Skin epidermis (tissue), 12 donors: ENCODE measurements at regions not wholly inside any gene's neighbourhood (a gene's known extent, or its start where the extent isn't known, plus 50 kb on each side); places are given as distances from the start of the nearest gene placed in this dataset.

Source experiments
- H3K27ac ChIP-seq, 21 experiments: fragments of 200-600 bp; sonication (generic) in 11 of 21; one replicate each; pipeline ENCODE4 v1.5.0; 2020; ENCODE audit warnings: mild to moderate bottlenecking in 3 of 21, inconsistent platforms in 2 of 21, moderate library complexity in 2 of 21
- H3K4me3 ChIP-seq, 7 experiments: fragments of 200-600 bp; sonication (generic) in 2 of 7; one replicate each; pipeline ENCODE4 v1.5.0; 2020; ENCODE audit warnings: inconsistent platforms in 2 of 7, mild to moderate bottlenecking in 2 of 7, moderate library complexity in 1 of 7

DNA sequence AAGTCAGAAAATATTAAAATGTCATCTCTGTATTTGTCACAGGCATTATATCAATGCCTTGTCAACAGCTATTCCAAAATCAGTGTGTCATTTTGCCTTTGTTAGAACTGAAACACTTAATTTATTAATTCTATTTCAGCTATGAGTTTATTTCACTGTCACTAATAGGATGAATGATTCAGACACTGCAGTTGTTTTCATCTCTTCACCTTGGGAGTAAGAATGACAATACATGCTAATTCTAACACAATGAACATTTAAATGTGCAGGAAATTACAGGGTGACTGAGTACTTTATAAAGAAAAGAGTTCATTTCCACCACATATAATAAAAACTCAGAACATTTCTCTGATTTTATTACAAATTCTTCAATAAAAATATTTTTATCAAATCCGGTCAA, 109.7 kb downstream of the P2RY1 start:
- Histone ChIP-seq H3K4me3 (no peak overlapping the region), H3K27ac (peak overlapping the region in 2 of 21 experiments; percentile 6 to 14)

DNA sequence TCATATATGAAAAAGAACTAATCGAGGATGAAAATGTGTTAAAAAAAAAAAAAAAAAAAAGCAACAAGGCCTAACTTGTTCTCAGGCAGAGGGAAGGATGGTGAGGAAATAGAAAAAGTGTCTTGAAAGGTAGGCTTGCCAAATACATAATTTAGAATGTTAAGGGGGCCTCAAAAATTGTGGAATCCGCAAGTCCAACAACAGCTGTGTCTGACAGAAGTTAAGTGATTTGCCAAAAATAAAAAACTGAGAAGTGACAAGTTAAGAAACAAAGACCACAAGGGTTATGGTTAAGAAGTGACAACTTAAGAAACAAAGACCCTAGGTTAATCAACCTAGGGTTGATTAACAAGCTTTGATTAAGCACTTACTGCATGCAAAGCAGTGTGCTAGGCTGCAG, 110.6 kb downstream of the P2RY1 start:
- Histone ChIP-seq H3K27ac (no peak overlapping the region), H3K4me3 (no peak overlapping the region)

DNA sequence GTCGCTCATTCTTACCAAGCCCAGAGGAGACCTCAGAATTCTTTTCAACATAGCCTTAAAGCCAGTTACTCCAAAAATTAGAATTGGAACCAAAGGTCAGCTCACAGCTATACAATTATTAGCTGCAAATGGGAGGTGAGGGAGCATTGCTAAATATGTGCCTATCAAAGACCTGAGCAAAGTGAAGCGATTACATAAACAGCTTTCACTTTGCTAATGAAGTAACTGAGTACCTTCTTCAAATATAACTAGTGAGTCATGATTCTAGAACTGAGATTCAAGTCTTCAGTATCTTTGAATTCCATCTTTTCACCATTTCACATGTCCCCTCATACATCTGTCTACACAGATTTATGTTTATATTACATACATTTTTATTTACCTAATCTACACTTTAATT, 122.6 kb downstream of the P2RY1 start:
- H3K4me3 ChIP-seq, result no peak overlapping the region

GRCh38 chr3:152959307-152959706, 124.4 kb downstream of the P2RY1 start:
- H3K27ac ChIP-seq, result no peak overlapping the region
- H3K4me3 ChIP-seq, result no peak overlapping the region

More for the DNA sequence above, 122.6 kb downstream of the P2RY1 start:
- H3K27ac ChIP-seq, result no peak overlapping the region

DNA sequence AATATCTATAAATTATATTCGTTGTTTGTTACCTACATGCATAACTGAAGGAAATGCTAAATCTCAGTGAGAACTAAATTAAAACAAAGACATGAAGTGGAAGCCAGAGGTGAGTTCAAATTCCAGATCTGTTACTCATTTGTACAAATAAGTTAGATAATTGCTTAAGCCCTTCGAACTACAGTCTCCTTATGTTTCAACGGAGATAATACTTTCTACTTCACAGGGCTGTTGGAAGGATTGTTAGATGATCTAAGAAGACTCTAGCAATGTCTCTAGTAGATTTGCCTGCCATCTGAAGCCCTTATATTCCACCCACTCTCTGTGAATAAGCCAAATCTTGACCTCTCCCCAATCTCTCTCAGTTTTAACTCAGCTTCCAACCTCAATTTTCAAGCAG, 125.8 kb downstream of the P2RY1 start:
- peak overlapping the region in 1 of 21 experiments; percentile 13 for H3K27ac ChIP-seq
- no peak overlapping the region for H3K4me3 ChIP-seq

- Histone ChIP-seq H3K4me3 (no peak overlapping the region), H3K27ac (no peak overlapping the region)
These were observed 126.4 kb downstream of the P2RY1 start for GRCh38 chr3:152961323-152961722.

GRCh38 chr3:152964911-152965609, 130.1 kb downstream of the P2RY1 start:
- Histone ChIP-seq H3K27ac (no peak overlapping the region), H3K4me3 (no peak overlapping the region)

DNA sequence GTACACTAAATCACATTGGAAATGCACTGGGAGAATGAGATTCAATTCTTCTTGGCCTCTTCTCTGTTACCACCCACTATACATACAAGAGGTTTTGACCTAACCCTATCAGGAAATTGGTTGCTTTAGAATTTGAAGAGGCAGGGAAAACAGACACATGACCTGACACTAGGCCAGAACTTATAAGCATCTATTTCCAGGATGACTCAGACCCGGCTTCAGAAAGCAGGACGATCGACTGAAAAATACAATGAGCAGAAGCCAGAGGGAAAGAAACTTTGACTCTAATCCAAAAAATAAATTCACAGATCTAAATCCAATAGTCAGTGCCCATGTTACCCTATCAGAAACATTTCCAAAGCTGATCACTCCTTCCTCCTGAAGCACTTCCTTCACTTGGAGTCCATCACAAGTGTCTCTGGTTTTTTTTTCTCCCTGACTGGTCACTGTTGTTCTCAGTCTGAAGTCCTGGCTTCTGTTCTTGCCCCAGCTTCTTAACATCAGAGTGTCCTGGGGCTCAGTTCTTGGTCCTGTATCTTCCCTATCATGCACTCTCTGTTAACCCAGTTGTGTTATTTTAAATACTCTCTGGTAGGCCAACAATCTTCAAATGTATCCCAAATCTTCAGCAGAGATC, 133.6 kb downstream of the P2RY1 start:
- H3K4me3 ChIP-seq, result no peak overlapping the region
- H3K27ac ChIP-seq, result peak overlapping the region in 1 of 21 experiments; percentile 1

DNA sequence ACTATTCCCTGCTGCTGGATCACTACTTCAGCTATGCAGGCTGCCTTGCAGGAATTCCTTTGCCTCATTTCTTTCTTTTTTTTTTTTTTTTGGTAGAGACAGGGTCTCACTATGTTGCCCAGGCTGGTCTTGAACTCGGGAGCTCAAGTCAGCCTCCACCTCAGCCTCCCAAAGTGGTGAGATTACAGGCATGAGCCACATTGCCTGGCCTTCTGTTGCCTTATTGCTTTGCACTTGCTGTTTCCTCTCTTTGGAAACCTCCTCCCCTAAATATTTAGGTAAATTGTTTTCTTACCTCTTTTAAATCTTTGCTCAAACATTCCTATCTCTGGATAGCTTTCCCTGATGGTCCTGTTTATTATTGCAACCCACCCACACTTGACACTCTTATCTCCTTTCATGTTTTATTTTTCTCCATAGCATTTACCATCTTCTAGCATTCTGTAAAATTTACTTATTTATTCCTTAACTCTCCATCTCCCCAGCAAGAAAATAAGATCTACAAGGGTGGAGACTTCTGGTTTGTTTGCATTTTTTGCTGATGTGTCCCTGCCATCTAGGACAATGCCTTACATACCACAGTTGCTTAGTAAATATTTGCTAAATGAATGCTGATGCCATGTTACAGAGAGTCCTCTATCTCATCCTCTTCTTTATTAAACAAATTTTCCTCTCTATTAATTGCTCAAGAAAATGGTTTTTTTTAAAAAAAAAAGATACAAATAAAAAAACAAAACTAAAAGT, 134.8 kb downstream of the P2RY1 start:
- H3K4me3 ChIP-seq, result no peak overlapping the region
- no peak overlapping the region for H3K27ac ChIP-seq

- Histone ChIP-seq H3K4me3 (no peak overlapping the region), H3K27ac (no peak overlapping the region)
These were observed 135.9 kb downstream of the P2RY1 start for GRCh38 chr3:152970851-152971250.

GRCh38 chr3:152971880-152972279, 136.9 kb downstream of the P2RY1 start:
- no peak overlapping the region for H3K4me3 ChIP-seq
- H3K27ac ChIP-seq, result no peak overlapping the region

DNA sequence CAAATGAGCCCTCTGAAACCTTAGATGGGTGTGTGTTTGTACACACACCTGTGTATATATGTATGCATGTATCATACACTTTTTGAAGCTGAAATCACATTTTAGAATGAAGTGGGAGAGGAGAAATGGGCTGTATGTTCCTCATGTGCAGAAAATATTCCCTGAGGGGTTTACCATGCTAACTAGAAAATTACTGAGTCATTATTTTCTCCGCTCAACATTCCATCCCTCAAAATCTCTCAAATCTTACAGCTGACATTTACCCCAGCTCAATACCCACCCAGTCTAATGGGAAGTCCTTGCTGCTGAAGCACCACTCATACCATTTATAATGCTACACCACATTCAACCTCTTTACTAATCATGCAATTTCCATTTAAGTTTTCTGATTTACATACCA, 138.6 kb downstream of the P2RY1 start:
- Histone ChIP-seq H3K27ac (no peak overlapping the region), H3K4me3 (no peak overlapping the region)

DNA sequence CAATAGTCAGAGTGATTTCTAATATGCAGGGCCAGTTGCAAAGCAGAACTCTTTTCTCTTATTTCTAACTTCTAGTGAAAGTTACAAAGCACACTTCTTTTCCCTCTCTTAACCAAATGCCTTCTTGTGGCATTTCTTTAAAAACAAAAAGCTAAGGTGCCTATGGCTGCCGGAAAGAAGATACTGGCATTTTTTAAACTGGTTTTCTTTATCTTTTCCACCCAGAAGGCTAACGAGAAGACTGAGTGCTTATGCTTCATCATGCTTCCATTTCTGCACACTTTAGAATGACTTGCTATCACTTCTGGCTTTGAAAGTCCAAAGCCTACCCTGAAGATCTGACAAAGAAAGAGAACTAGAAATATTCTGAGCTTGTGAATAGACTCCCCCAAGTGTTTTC, 141.3 kb downstream of the P2RY1 start:
- H3K4me3 ChIP-seq, result no peak overlapping the region
- no peak overlapping the region for H3K27ac ChIP-seq

DNA sequence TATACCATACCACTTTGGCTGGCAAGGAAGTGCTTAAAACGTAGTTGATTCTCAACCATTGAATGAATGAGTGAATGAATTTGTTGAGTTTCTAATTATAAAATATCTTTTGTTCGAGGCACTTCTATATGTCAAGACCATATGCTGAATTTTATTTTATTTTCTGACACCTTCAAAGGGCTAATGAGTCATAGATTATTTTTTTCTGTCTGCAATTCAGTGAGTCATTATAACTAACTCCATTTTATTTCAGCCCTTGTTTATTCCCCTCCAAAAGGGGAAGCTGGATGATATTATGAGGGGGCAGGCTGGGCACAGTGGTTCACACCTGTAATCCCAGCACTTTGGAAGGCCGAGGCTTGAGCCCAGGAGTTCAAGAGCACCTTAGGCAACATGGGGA, 142.4 kb downstream of the P2RY1 start:
- Histone ChIP-seq H3K27ac (no peak overlapping the region), H3K4me3 (no peak overlapping the region)

DNA sequence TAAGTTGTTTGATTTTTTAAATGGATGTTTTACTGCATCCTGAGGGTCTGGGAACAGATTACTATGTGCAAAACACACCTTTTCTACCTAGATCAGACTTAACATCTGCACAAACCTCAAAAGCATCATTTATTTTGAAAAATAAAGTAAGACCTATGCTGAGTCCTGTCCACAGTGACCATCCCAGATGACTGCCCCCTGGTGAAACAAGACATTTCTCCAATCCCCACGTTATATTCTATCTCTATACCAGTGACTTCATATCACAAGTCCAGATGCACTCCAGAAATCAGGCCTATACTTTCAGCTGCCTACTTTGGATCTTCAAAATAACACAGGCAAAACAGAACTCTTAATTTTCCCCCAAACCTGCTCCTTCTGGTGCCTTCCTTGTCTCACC, 143.2 kb downstream of the P2RY1 start:
- Histone ChIP-seq H3K27ac (no peak overlapping the region), H3K4me3 (no peak overlapping the region)

DNA sequence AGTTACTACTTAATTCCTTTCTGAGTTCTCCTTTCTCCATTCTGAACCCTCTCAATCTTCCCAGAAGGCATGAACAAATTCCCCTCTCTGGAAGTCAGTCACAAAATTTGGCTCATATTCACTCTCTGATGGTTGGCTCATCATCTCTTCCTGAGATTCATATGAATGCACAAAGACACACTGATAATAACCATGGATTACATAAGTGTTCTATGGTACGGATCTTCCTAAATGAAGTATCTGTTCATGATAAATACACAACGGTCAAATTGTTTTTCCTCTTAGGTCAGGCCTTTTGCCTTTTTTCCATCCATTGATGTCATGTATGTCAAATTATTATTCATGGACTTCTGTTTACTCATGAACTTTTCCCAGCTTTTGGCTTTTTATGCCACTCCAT, 162.6 kb downstream of the P2RY1 start:
- Histone ChIP-seq H3K4me3 (no peak overlapping the region), H3K27ac (peak overlapping the region in 1 of 21 experiments; percentile 51)

GRCh38 chr3:152998591-152998990, 163.4 kb upstream of the RAP2B start:
- H3K4me3 ChIP-seq, result no peak overlapping the region
- no peak overlapping the region for H3K27ac ChIP-seq

DNA sequence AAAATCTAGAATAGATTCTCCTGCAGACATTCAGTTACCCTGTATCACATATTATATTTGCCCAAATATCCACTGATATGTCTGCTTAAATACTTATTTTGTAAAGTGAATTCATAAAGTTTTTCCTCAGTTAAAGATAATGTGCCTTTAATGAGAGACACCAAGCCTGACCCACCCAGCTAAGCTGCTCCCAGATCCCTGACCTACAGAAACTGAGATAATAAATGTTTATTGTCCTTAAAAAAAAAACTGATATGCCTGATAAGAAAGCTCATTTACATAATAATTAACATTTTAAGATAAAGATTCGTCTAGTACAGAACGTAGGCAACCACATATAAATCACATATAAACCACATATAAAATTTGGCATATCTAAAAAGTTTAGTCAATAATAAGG, 161.7 kb upstream of the RAP2B start:
- no peak overlapping the region for H3K27ac ChIP-seq
- H3K4me3 ChIP-seq, result no peak overlapping the region

DNA sequence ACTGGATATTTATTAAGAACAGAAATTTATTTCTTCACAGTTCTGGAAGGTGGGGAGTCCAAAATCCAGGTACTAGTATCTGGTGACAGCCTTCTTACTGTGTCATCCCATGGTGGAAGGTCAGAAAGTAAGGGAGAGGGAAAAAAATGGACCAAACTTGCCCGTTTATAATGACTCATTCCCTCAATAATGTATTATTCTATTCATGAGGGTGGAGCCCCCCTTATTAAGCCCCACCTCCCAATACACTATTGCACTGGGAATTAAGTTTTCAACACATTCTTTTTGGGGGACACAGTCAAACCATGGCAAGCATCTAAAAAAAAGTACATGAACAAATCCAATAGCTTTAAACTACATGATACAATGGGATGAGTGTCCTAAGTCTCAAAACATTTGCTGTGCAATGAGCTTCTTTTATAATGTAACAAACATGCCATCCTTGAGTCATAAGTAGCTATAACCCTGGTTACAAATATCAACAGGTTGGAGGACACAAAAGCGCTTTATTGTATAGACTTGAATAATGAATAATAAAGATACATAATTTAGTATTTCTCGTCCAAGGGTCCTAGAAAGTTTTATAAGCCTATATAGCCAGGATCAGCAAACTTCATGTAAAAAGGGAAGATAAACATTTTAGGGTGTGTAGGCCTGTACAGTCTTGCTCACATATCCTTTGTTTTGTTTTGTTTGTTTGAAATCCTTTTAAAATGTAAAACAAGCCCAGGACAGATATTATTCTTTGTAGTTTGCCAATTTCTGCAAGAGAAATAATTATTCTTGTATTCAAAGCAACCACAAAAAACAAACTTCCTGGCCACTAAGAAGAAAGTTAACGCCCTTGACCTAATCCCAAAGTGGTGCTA, 160.6 kb upstream of the RAP2B start:
- Histone ChIP-seq H3K27ac (no peak overlapping the region), H3K4me3 (no peak overlapping the region)

DNA sequence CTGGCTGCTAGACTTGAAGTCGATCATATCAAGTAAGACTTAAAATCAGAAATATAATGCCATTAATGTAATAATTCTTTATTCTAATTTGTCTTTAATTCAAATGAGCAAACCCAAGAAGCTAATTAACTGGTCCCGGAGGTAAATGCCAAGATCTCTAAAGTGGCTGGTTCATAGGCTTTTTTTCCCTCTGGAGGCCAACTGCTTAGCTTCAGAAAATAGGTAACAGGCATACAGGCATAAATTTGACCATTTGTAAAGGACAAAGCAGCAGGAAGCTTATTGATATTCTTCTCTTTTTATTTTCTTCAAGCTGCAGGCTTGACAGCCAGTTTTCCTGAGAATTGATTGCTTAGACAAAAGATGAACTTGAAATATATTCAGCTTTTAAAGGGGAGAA, 158.6 kb upstream of the RAP2B start:
- no peak overlapping the region for H3K27ac ChIP-seq
- H3K4me3 ChIP-seq, result no peak overlapping the region
